Right cardiac atrium (tissue), 5 donors: ENCODE measurements at regions not wholly inside any gene's neighbourhood (a gene's known extent, or its start where the extent isn't known, plus 50 kb on each side); places are given as distances from the start of the nearest gene placed in this dataset.

Source experiments
- ATAC-seq, 2 donors: fragments of 200-7000 bp; cut with Tn5 transposase; one replicate each; pipeline versions ENCODE4 v1.8.0 to v1.9.1; 2020; ENCODE audit warnings: moderate library complexity in 2 of 2, mild to moderate bottlenecking in 1 of 2
- DNase-seq, 3 donors: peaks; one replicate each; pipeline ENCODE4 v3.0.0-alpha.2; 2020
- H3K27ac ChIP-seq: one replicate; pipeline ENCODE4 v1.5.1; 2013; ENCODE audit warnings: mild to moderate bottlenecking, low read length, control low read depth, moderate library complexity
- H3K27me3 ChIP-seq: one replicate; pipeline ENCODE4 v1.6.1; 2013; ENCODE audit not compliant: control insufficient read depth, insufficient read depth
- H3K4me1 ChIP-seq: one replicate; pipeline ENCODE4 v1.6.1; 2013; ENCODE audit warnings: low read length; ENCODE audit not compliant: control insufficient read depth, insufficient read depth
- H3K4me3 ChIP-seq: one replicate; pipeline ENCODE4 v1.5.1; 2013; ENCODE audit warnings: low read length, control low read depth
- H3K9me3 ChIP-seq: one replicate; pipeline ENCODE4 v1.6.1; 2013; ENCODE audit warnings: low read length; ENCODE audit not compliant: control insufficient read depth
- WGBS: extraction: QIAGEN DNeasy Blood & Tissue Kit; methylation state at CpG from one replicate; pipeline ENCODE4 v1.1.7; 2013; 5-methylcytosine and 5-hydroxymethylcytosine counted together
- intact Hi-C, 4 donors: fragments of 100-400 bp; cut with DNase I; formaldehyde crosslinking; loops; one replicate each; pipeline versions ENCODE4 v1.11.0 to v1.14.0; 2022 to 2023
- donor health status: healthy with polysubstance abuse.
- donor health status: DM: no; HTN: yes; CAD: no.
- donor health status: DM: no; HTN: no; CAD: no.
- donor health status: DM: no; HTN: yes; CAD: no; lungs with severe emphysema.
- donor health status: DM: yes; HTN: yes; CAD: no.

DNA sequence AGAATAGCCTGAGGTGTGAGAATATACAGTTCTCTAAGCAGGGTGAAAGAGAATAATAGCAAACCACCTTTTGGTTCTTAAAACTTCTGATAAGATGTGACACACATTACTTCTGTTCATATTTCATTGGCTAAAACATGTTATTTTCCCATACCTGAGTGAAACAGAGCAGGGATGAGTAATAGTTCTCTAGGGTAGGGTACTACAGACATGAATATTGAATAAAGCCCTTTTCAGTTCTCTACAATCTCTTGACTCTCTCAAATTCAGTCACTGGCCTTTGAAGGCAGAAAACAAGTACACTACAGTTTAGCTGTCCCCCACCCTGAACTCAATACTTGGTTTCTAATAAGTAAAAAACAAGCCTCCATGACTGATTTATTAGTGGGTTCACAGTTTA lies 454.1 kb upstream of the MDGA2 start:
- H3K27ac ChIP-seq: no peak overlapping the region
- no peaks in the 10 kb centered on the region for H3K4me1 ChIP-seq
- no peaks in the 10 kb centered on the region for H3K9me3 ChIP-seq
- ATAC-seq (no peak), DNase-seq (no peak)
- H3K27me3 ChIP-seq: no peaks in the 10 kb centered on the region
- no peak overlapping the region for H3K4me3 ChIP-seq
- intact Hi-C loops: no loop called here

DNA sequence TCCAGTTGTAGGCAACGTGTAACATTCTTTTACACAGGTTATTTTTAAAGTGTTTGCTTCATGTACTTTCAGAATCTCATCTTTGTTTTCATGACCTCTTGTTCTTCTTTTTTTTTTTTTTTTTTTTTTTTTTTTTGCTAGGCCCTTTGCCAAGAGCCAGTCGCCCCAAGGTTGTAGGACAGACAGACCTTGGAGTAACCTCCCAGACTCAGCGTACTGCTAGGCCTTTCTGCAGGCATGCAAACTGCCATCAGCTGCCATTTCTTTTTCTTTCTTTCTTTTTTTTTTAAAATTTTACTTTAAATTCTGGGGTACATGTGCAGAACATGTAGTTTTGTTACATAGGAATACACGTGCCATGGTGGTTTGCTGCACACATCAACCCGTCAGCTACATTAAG lies 452.3 kb upstream of the MDGA2 start:
- no peaks in the 10 kb centered on the region for H3K4me1 ChIP-seq
- no peaks in the 10 kb centered on the region for H3K27me3 ChIP-seq
- 66% methylated on average over 5 of the region's 5 CpGs for WGBS
- ATAC-seq (no peak), DNase-seq (no peak)
- no peak overlapping the region for H3K4me3 ChIP-seq
- H3K9me3 ChIP-seq: no peaks in the 10 kb centered on the region
- no peak overlapping the region for H3K27ac ChIP-seq
- intact Hi-C loops: no loop called here

DNA sequence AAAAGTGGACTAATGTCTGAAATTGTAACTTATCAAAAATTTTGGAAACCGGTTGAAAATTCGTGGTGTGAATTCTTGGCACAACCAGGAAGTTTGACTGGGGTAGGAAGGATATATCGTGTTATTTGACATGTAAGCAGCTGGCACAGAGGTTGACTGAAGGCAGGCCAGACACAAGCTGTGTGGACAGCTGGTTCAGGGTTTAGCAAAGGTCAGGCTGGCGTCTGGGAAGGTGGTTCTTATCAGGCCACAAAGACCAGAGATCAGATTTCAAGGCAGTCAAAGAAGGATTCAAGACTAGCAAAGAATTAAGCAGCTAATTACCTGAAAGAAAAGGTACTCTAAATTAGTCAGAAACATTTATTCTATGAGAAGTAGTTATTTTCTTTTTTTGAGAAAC lies 450.2 kb upstream of the MDGA2 start:
- H3K27me3 ChIP-seq: no peaks in the 10 kb centered on the region
- DNase-seq: no peak
- no peaks in the 10 kb centered on the region for H3K4me1 ChIP-seq
- intact Hi-C loops: no loop called here
- WGBS: 22% methylated on average over 4 of the region's 4 CpGs
- no peaks in the 10 kb centered on the region for H3K9me3 ChIP-seq
- H3K27ac ChIP-seq: no peak overlapping the region
- H3K4me3 ChIP-seq: no peak overlapping the region
- ATAC-seq: no peak

- intact Hi-C loops: no loop called here
- no peaks in the 10 kb centered on the region for H3K9me3 ChIP-seq
Measured at GRCh38 chr14:48113713-48114112, 438.3 kb upstream of the MDGA2 start.

DNA sequence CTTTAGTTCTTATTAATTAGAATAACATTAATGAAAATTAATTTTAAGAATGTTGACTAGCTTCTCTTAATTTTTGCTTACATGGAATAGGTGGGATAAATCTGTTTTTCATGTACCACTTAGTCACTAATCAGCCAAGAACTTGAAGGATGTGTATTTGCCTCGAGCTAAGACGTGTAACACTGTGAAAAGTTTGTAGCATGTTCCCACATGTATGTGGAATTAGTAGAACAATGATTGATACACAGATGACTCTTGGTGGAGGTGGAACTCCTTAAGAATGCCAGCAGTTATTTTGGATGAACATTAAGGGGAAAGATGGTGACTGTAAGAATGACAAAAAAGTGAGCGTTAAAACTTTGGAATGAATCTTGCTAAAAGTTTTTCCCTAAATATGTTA lies 435.7 kb upstream of the MDGA2 start:
- H3K9me3 ChIP-seq: no peaks in the 10 kb centered on the region
- intact Hi-C loops: no loop called here
- no peaks in the 10 kb centered on the region for H3K27me3 ChIP-seq
- no peaks in the 10 kb centered on the region for H3K4me1 ChIP-seq
- ATAC-seq (no peak), DNase-seq (no peak)
- H3K27ac ChIP-seq: no peak overlapping the region
- 58% methylated on average over 3 of the region's 3 CpGs for WGBS
- H3K4me3 ChIP-seq: no peak overlapping the region

More at GRCh38 chr14:48113713-48114112, 438.3 kb upstream of the MDGA2 start:
- DNase-seq (no peak), ATAC-seq (no peak)
- H3K4me3 ChIP-seq: no peak overlapping the region
- no peak overlapping the region for H3K27ac ChIP-seq
- H3K4me1 ChIP-seq: no peaks in the 10 kb centered on the region
- 79% methylated on average over 6 of the region's 6 CpGs for WGBS
- no peaks in the 10 kb centered on the region for H3K27me3 ChIP-seq

DNA sequence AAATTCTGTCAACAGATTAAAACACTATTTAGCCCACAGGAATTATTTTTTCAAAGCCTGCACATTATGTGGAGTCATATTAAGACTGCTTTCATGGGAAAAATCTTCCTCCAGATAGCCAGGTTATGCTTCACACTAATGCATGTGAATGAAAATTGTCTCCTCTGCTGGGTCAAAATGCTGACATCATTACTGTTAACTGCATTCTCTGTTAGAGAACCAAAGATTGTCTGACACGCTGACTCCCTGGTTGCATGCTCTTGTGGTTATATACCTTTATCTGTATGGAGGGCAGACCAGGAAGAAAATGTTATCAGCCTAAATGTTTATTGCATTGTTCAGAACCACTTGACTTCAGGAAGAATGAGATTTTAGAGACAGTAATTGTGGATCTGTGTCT lies 432.2 kb upstream of the MDGA2 start:
- H3K27ac ChIP-seq: no peak overlapping the region
- intact Hi-C loops: no loop called here
- no peaks in the 10 kb centered on the region for H3K9me3 ChIP-seq
- ATAC-seq (no peak), DNase-seq (no peak)
- 51% methylated on average over 1 of the region's 1 CpG for WGBS
- no peak overlapping the region for H3K4me3 ChIP-seq
- no peaks in the 10 kb centered on the region for H3K4me1 ChIP-seq
- H3K27me3 ChIP-seq: no peaks in the 10 kb centered on the region

- no peak for ATAC-seq
Measured at GRCh38 chr14:48096897-48097296, 421.5 kb upstream of the MDGA2 start.

DNA sequence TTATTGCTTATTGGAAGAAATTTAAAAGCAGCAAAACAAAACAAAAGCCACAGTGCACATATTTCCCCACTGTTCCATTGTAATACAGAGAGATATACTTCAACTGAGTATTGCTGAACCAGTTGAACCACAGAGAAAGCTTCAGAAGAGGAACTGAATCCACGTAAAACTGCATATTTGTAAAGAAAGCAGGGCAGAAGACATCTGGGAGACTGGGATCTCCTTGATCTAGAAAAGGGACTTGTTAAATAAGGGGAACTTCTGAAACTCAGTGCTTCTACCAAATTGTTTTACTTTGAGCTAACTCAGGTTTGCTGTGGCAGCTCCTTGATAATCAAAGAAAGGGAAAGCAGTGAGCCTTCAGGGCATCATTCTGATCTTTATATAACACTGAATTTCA lies 411.1 kb upstream of the MDGA2 start:
- no peak overlapping the region for H3K4me3 ChIP-seq

More at GRCh38 chr14:48096897-48097296, 421.5 kb upstream of the MDGA2 start:
- intact Hi-C loops: no loop called here
- H3K27ac ChIP-seq: no peak overlapping the region
- no peaks in the 10 kb centered on the region for H3K9me3 ChIP-seq
- no peaks in the 10 kb centered on the region for H3K27me3 ChIP-seq
- 75% methylated on average over 2 of the region's 2 CpGs for WGBS
- no peaks in the 10 kb centered on the region for H3K4me1 ChIP-seq
- DNase-seq: no peak
- H3K4me3 ChIP-seq: no peak overlapping the region

GRCh38 chr14:48075487-48075886 lies 400.1 kb upstream of the MDGA2 start:
- H3K4me3 ChIP-seq: no peak overlapping the region
- H3K4me1 ChIP-seq: no peaks in the 10 kb centered on the region
- ATAC-seq: no peak
- H3K9me3 ChIP-seq: no peaks in the 10 kb centered on the region
- H3K27me3 ChIP-seq: no peaks in the 10 kb centered on the region
- intact Hi-C loops: no loop called here
- DNase-seq: no peak
- H3K27ac ChIP-seq: no peak overlapping the region
- 77% methylated on average over 1 of the region's 1 CpG for WGBS

More for the DNA sequence above, 411.1 kb upstream of the MDGA2 start:
- no peak for ATAC-seq
- Histone ChIP-seq H3K4me1 (no peaks in the 10 kb centered on the region), H3K27ac (no peak overlapping the region), H3K27me3 (no peaks in the 10 kb centered on the region), H3K9me3 (no peaks in the 10 kb centered on the region)
- DNase-seq: no peak
- 75% methylated on average over 1 of the region's 1 CpG for WGBS
- intact Hi-C loops: no loop called here

DNA sequence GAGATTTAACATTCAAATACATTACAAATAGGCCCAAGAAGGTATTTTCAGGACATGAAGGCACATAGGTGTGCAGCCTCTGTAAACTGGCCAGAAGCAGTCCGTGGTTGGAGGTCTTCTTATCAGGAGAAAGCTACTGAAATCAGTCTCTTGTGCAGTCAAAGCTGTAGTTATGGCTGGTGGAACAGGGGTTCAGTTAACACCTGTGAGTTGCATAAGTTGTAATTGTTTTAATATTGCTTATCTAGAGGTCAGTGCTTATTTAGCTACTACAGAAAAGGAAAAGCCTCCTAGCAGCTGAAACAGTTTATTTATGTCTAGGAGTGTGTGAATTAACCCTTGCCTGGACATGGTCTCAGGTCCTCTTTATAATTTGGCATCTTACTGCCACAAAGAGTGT lies 377.6 kb upstream of the MDGA2 start:
- no peak for ATAC-seq
- Histone ChIP-seq H3K9me3 (no peaks in the 10 kb centered on the region), H3K4me1 (no peaks in the 10 kb centered on the region), H3K27me3 (no peaks in the 10 kb centered on the region), H3K4me3 (no peak overlapping the region), H3K27ac (no peak overlapping the region)
- no peak for DNase-seq
- 6% methylated on average over 1 of the region's 1 CpG for WGBS
- intact Hi-C loops: no loop called here

GRCh38 chr14:48035836-48036235 lies 360.4 kb upstream of the MDGA2 start:
- H3K27me3 ChIP-seq: no peaks in the 10 kb centered on the region
- no peak overlapping the region for H3K27ac ChIP-seq
- no peaks in the 10 kb centered on the region for H3K4me1 ChIP-seq
- WGBS: 45% methylated on average over 8 of the region's 8 CpGs
- H3K9me3 ChIP-seq: no peaks in the 10 kb centered on the region
- intact Hi-C loops: no loop called here
- no peak for ATAC-seq
- no peak overlapping the region for H3K4me3 ChIP-seq
- no peak for DNase-seq

GRCh38 chr14:48027115-48027514 lies 351.7 kb upstream of the MDGA2 start:
- Histone ChIP-seq H3K9me3 (no peaks in the 10 kb centered on the region), H3K27ac (no peak overlapping the region), H3K4me3 (no peak overlapping the region), H3K27me3 (no peaks in the 10 kb centered on the region), H3K4me1 (no peaks in the 10 kb centered on the region)
- intact Hi-C loops: no loop called here
- DNase-seq (no peak), ATAC-seq (no peak)
- WGBS: 59% methylated on average over 2 of the region's 2 CpGs
